NCI-H1930 (cell line): ENCODE measurements at regions not wholly inside any gene's neighbourhood (a gene's known extent, or its start where the extent isn't known, plus 50 kb on each side); places are given as distances from the start of the nearest gene placed in this dataset.
"Not testable (repeated sequence)": the region's sequence is repeated elsewhere in the genome, so short reads cannot be mapped to it uniquely, and the experiment has no call there.

Source experiments
- DNase-seq, 2 experiments: peaks; one replicate each; lab custom pipeline; 2025; lab: John Stamatoyannopoulos, UW

GRCh38 chr10:3659203-3659917 lies 125.6 kb downstream of the KLF6 start:
- no peak for DNase-seq

GRCh38 chr10:3658766-3659165 lies 126.2 kb downstream of the KLF6 start:
- DNase-seq = no peak

- no peak for DNase-seq
Measured at GRCh38 chr10:3656214-3656613, 128.8 kb downstream of the KLF6 start.

DNA sequence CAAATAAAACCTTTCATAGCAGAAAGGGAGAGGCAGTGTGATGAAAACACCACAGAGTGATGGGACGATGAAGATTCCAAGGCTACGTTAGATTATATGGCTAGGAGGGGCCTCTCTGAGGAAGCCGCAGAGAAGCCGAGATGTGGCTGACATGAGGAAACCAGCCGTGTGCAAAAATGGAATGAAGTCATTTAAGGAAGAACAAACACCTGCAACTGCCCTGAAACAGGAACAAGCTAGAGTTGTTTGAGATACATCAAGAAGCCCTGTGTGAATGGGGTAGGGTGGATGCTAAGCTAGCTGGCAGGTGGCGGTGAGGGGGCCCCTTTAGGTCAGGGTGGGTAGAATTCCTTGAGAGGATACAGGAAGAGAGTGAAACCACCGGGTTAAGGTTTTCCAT lies 129.5 kb downstream of the KLF6 start:
- no peak for DNase-seq

DNA sequence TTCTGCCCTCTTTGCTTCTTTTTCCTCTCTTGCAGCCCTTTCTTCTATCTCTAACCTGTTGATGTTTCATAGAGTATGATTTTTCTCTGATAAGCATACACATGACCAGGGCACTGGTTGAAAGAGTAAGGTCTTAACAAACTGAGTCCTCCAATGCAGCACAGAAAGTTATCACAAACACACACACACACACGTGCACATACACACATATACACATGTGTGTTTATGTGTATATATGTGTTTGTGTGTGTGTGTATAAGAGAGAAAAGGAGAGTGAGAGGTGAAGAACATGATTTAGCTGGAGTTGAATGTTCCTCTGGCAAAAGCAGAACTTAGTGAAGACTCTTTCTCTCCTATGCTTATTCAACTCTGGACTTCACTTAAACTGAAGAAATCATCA lies 130.0 kb downstream of the KLF6 start:
- DNase-seq = no peak

GRCh38 chr10:3654496-3654895 lies 130.5 kb downstream of the KLF6 start:
- DNase-seq = no peak

- DNase-seq = not testable (repeated sequence)
Measured at GRCh38 chr10:3653303-3653702, 131.7 kb downstream of the KLF6 start.

- DNase-seq = no peak
Measured at GRCh38 chr10:3652886-3653285, 132.1 kb downstream of the KLF6 start.

GRCh38 chr10:3651969-3652653 lies 132.9 kb downstream of the KLF6 start:
- DNase-seq = no peak

GRCh38 chr10:3648576-3648975 lies 136.4 kb downstream of the KLF6 start:
- no peak for DNase-seq

DNA sequence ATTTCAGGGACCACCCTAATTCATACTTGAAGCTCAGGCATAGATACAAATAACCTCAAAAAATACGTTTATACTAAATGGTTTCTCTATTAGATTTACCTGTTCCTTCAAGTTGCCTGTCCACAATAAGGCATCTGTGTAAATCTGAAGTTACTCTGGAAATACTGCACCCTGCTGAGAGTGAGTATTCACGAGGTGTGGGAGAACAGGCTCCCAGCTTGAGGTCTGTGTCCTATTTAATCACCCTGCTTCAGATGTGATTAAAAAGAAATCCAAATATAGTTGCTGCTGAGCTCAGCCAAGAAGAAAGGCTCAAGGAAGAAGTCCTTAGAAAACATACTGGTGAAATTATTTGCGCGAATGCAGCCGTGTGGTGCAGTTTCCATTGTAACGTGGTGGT lies 136.8 kb downstream of the KLF6 start:
- DNase-seq = no peak

DNA sequence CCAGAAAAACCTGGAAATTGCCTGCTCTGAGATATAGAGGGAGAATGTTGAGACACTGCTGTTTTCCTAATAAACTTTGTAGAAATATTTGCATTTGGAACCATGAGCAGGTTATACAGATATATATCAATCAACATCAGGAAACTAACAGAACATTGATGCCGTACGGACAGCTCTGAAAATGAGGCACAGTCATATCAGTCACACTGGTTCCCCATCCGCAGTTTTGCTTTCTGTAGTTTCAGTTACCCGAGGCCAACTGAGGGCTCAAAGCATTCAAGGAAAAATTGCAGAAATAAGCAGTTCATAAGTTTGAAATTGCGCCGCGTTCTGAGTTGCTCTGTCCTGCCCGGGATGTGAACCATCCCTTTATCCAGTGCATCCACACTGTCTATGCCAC lies 137.9 kb downstream of the KLF6 start:
- DNase-seq = no peak

- DNase-seq = no peak
Measured at GRCh38 chr10:3645406-3645805, 139.6 kb downstream of the KLF6 start.

GRCh38 chr10:3640816-3641215 lies 144.2 kb downstream of the KLF6 start:
- DNase-seq = no peak

GRCh38 chr10:3639546-3639945 lies 145.5 kb downstream of the KLF6 start:
- DNase-seq = no peak

- no peak for DNase-seq
Measured at GRCh38 chr10:3636356-3637181, 148.4 kb downstream of the KLF6 start.

DNA sequence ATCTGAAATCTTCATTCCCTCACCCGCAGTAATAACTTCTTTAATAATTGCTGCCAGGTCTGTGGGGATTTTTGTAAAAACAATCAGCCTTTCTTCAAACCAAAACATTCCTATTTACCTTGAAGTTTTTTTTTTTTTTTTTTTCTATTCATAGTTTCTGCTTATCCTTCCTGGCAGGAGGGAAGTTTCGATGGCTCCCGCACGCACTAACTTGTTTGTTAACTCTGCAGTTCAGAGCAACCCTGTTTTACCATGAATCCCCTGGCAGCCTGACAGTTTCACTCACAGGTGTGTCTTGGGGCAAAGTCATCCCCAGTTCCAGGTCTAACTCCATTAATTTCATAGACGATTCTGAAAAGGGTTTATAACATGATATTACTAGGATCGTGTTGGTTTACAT lies 149.3 kb downstream of the KLF6 start:
- DNase-seq = no peak

DNA sequence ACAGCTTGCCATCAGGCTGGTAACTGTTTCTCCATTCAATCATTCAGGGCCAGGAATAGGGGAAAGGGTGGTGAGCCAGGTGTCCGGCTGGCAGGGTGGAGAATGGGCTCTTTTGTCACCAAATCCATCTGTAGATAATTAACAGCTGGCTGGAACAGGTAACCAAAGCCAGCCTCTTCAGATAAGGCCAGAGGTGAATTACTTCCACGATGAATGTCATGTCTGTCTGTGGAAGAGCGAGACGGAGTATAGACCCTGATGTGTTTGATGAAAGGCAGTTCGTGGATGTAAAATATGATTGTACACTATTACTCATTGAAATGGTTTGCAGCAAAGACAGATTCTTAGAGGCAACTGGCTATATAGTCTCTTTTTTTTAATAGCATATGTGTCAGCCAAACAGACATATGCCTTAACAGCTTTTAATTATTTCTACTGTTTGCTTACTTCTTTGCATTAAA lies 149.8 kb downstream of the KLF6 start:
- no peak for DNase-seq

DNA sequence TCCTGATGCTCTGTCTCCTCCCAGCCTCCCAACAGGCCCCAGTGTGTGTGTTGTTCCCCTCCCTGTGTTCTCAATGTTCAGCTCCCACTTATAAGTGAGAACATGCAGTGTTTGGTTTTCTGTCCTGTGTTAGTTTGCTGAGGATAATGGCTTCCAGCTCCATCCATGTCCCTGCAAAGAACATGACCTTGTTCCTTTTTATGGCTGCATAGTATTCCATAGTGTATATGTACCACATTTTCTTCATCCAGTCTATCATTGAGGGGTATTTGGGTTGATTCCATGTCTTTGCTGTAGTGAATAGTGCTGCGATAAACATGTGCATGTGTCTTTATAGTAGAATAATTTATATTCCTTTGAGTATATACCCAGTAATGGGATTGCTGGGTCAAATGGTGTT lies 150.4 kb downstream of the KLF6 start:
- DNase-seq = not testable (repeated sequence)

DNA sequence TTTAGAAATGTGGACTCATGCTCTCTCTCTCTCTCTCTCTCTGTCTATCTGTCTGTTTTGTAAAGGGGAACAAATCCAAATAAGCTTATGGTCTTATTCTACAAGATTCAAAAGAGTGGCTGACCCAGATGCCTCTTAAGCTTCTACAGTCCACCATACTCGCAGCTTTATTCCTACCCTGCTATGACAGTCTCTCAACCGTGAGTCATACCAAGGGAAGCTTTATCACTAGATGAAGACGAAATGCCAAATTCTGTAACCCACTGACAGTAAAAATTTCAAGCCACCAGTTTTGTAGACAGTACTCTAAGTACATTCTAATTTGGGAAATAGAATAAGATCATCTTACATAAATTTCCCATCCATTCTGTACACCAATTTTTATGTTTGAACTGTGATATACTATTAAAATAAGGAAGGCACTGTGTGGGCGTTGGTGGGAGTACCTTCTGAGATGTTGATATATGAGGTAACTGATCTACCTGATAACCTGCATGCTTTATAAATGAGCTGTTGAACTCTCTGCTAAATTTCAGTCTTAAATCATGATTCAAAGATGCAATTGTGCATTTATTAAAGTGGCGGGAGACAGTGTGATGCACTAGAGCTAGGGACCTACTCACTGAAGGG lies 153.2 kb downstream of the KLF6 start:
- DNase-seq = no peak

DNA sequence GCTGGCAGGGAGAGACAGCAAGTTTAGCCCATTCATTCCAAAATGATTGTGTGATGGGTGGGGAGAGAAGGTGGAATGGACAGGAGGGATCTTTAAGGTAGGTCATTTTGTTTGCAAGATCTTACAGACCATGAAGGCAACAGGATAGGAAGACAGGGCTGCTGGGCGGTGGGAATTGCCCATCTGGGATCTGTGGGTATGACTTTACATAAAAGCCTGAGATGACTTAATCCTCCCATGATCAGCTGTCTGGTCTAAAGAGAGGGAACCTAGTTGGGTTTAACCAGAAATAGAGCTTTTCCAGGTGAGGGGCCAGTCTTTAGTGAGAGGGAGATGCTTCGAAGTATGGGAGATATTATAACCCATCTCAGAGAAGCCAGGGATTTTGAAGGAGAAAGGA lies 153.7 kb downstream of the KLF6 start:
- no peak for DNase-seq
